A549 (cell line): ENCODE measurements at regions not wholly inside any gene's neighbourhood (a gene's known extent, or its start where the extent isn't known, plus 50 kb on each side); places are given as distances from the start of the nearest gene placed in this dataset.

Source experiments
- ATAC-seq, 2 experiments: fragments of 200-7000 bp in 1 of 2; fragments of >200 bp in 1 of 2; cut with Nextera tagmentation in 1 of 2; cut with Tn5 transposase in 1 of 2; 3 replicates each; pipeline versions ENCODE4 v1.8.0 to v1.9.1; 2018 to 2020; ENCODE audit warnings: mild to moderate bottlenecking in 1 of 2, moderate library complexity in 1 of 2
- CTCF ChIA-PET: fragments of 300-600 bp; sonication (Branson Sonifier 250); formaldehyde crosslinking; extraction: SDS; loops from one replicate; lab custom pipeline; 2021; ENCODE audit warnings: antibody characterized with exemption, inconsistent platforms; lab: Yijun Ruan, JAX
- POLR2A ChIA-PET: fragments of 350-600 bp; formaldehyde crosslinking; extraction: SDS; loops from one replicate; lab custom pipeline; 2021; ENCODE audit warnings: antibody characterized with exemption, inconsistent platforms; lab: Yijun Ruan, JAX
- DNase-seq, 2 experiments: peaks; one replicate each; pipeline versions ENCODE4 v3.0.0 to v3.0.0-alpha.2; 2011 to 2016; ENCODE audit warnings: low read depth in 1 of 2, low spot score in 1 of 2
- FAIRE-seq: peaks from 2 replicates; lab custom pipeline; 2011; peaks lifted over from hg19 to GRCh38; lab: Jason Lieb, UNC
- H3K27ac ChIP-seq, 2 experiments: fragments of >200 bp; sonication (Bioruptor Twin); formaldehyde crosslinking; 3 replicates each; pipeline ENCODE4 v1.5.1; 2016 to 2017
- H3K4me1 ChIP-seq: fragments of >200 bp; sonication (Bioruptor Twin); formaldehyde crosslinking; 3 replicates; pipeline ENCODE4 v1.6.1; 2016
- H3K4me2 ChIP-seq: fragments of >200 bp; sonication (Bioruptor Twin); formaldehyde crosslinking; 3 replicates; pipeline ENCODE4 v1.6.1; 2016
- H3K4me3 ChIP-seq: fragments of >200 bp; sonication (Bioruptor Twin); formaldehyde crosslinking; 3 replicates; pipeline ENCODE4 v1.5.1; 2016
- H3K9me3 ChIP-seq: fragments of >200 bp; sonication (Bioruptor Twin); formaldehyde crosslinking; 3 replicates; pipeline ENCODE4 v1.6.1; 2016
- ATOH8 ChIP-seq: fragments of 250-450 bp; sonication (Bioruptor Pico); IDR thresholded peaks from 2 replicates; pipeline ENCODE4 v1.5.0; 2020; ENCODE audit warnings: low read depth, mild to moderate bottlenecking, moderate library complexity
- BCL3 ChIP-seq: fragments of >200 bp; sonication (Bioruptor Twin); formaldehyde crosslinking; IDR thresholded peaks from 3 replicates; pipeline ENCODE4 v1.6.1; 2016
- CEBPB ChIP-seq, 2 experiments: fragments of >200 bp in 1 of 2; sonication (Bioruptor Twin) in 1 of 2; formaldehyde crosslinking in 1 of 2; IDR thresholded peaks; 2 replicates each; pipeline ENCODE4 v1.6.1; 2012 to 2016
- CHD2 ChIP-seq: fragments of 150-350 bp; IDR thresholded peaks from 2 replicates; pipeline ENCODE4 v1.6.1; 2014; ENCODE audit warnings: low read length; ENCODE audit not compliant: partially characterized antibody
- CHD4 ChIP-seq: fragments of 200-600 bp; sonication (generic); IDR thresholded peaks from 2 replicates; pipeline ENCODE4 v1.6.1; 2016; ENCODE audit warnings: antibody characterized with exemption, mild to moderate bottlenecking, borderline replicate concordance
- CTCF ChIP-seq: fragments of >200 bp; sonication (Bioruptor Twin); formaldehyde crosslinking; IDR thresholded peaks from 3 replicates; pipeline ENCODE4 v1.5.1; 2016
- ELK1 ChIP-seq: fragments of 150-350 bp; IDR thresholded peaks from 2 replicates; pipeline ENCODE4 v1.6.1; 2014; ENCODE audit warnings: low read depth, mild to moderate bottlenecking, low read length
- ESRRA ChIP-seq: fragments of 150-350 bp; IDR thresholded peaks from 2 replicates; pipeline ENCODE4 v1.6.1; 2014; ENCODE audit warnings: mild to moderate bottlenecking, low read length, borderline replicate concordance
- FOSL2 ChIP-seq, 2 experiments: fragments of 450-650 bp in 1 of 2; fragments of >200 bp in 1 of 2; sonication (Bioruptor Twin) in 1 of 2; formaldehyde crosslinking; IDR thresholded peaks; 2 replicates each; pipeline versions ENCODE4 v1.5.0 to v1.6.1; 2016 to 2020; ENCODE audit warnings: mild to moderate bottlenecking in 1 of 2, moderate library complexity in 1 of 2
- GATA3 ChIP-seq: IDR thresholded peaks from 2 replicates; pipeline ENCODE4 v1.6.1; 2012; ENCODE audit warnings: borderline replicate concordance
- HMGXB4 ChIP-seq: fragments of 250-450 bp; sonication (Bioruptor Pico); IDR thresholded peaks from 2 replicates; pipeline ENCODE4 v1.5.0; 2021; ENCODE audit warnings: mild to moderate bottlenecking, moderate library complexity, borderline replicate concordance
- HOXB13 ChIP-seq: fragments of 250-450 bp; sonication (Bioruptor Pico); IDR thresholded peaks from 2 replicates; pipeline ENCODE4 v1.5.0; 2020; ENCODE audit warnings: low read depth, mild to moderate bottlenecking, moderate library complexity
- MAX ChIP-seq: IDR thresholded peaks from 2 replicates; pipeline ENCODE4 v1.6.1; 2012
- MYC ChIP-seq: IDR thresholded peaks from 2 replicates; pipeline ENCODE4 v1.6.1; 2012; ENCODE audit warnings: mild to moderate bottlenecking, inconsistent platforms, low read length, improper control_type of control experiment, borderline replicate concordance
- PBX3 ChIP-seq: IDR thresholded peaks from 2 replicates; pipeline ENCODE4 v1.6.1; 2012
- POLR2A ChIP-seq: IDR thresholded peaks from 2 replicates; pipeline ENCODE4 v1.6.1; 2012; ENCODE audit warnings: mild to moderate bottlenecking, low read length
- POLR2AphosphoS2 ChIP-seq: conservative IDR thresholded peaks from 2 replicates; pipeline ENCODE4 v1.6.1; 2012; ENCODE audit warnings: low read length, improper control_type of control experiment, inconsistent platforms
- RAD21 ChIP-seq, 2 experiments: fragments of >200 bp in 1 of 2; sonication (Bioruptor Twin) in 1 of 2; formaldehyde crosslinking in 1 of 2; IDR thresholded peaks in 1 of 2; conservative IDR thresholded peaks in 1 of 2; 2 replicates in 1 of 2; 3 replicates in 1 of 2; pipeline ENCODE4 v1.6.1; 2012 to 2018; ENCODE audit warnings: inconsistent platforms in 1 of 2
- RFX5 ChIP-seq: fragments of 450-650 bp; IDR thresholded peaks from 2 replicates; pipeline ENCODE4 v1.7.1; 2014; ENCODE audit warnings: antibody characterized with exemption, mild to moderate bottlenecking, moderate library complexity
- RNF2 ChIP-seq: fragments of 200-600 bp; sonication (generic); IDR thresholded peaks from 2 replicates; pipeline ENCODE4 v1.6.1; 2016; ENCODE audit warnings: low read depth, mild to moderate bottlenecking, antibody characterized with exemption, moderate library complexity, borderline replicate concordance
- SREBF2 ChIP-seq: fragments of 450-650 bp; IDR thresholded peaks from 2 replicates; pipeline ENCODE4 v1.6.1; 2014; ENCODE audit warnings: mild to moderate bottlenecking, moderate library complexity
- TFCP2L1 ChIP-seq: fragments of 250-450 bp; sonication (Bioruptor Pico); IDR thresholded peaks from 2 replicates; pipeline ENCODE4 v1.5.0; 2021; ENCODE audit warnings: mild to moderate bottlenecking
- ZC3H11A ChIP-seq: fragments of 450-650 bp; IDR thresholded peaks from 2 replicates; pipeline ENCODE4 v1.6.1; 2014; ENCODE audit warnings: antibody characterized with exemption, mild to moderate bottlenecking
- ZFP36 ChIP-seq: fragments of 450-650 bp; IDR thresholded peaks from 2 replicates; pipeline ENCODE4 v1.6.1; 2014; ENCODE audit warnings: borderline replicate concordance; ENCODE audit not compliant: partially characterized antibody
- WGBS: methylation state at CpG from one replicate; pipeline ENCODE4 v1.1.6; 2017; ENCODE audit errors: missing lambda C conversion rate; 5-methylcytosine and 5-hydroxymethylcytosine counted together

GRCh38 chr5:98416541-98416940 lies 356.9 kb upstream of the RGMB start:
- CTCF ChIA-PET = interaction anchor here (1.3 to 2.9 kb wide), 3 partner anchors 8 to 25 kb away, joined by 3 to 8 read pairs (median 3); no protein-coding TSS in a partner anchor
- Histone ChIP-seq H3K4me2 (no peak overlapping the region), H3K27ac (no peak overlapping the region), H3K9me3 (no peaks in the 10 kb centered on the region), H3K4me1 (no peaks in the 10 kb centered on the region), H3K4me3 (no peak overlapping the region)
- DNase-seq = no peak
- FAIRE-seq = no peak
- POLR2A ChIA-PET = no interaction called here
- no peak for ATAC-seq
- no peak for TF ChIP-seq MAX
- TF ChIP-seq HMGXB4 (CRISPR knock-in tag) = no peak
- TF ChIP-seq ATOH8 = no peak
- TF ChIP-seq ESRRA = no peak
- TF ChIP-seq RAD21 (conservative IDR thresholded peaks at IDR 0.05 in 1 of 2, IDR thresholded peaks at IDR 0.05 in 1 of 2) = no peak
- TF ChIP-seq CHD4 = no peak
- no peak for TF ChIP-seq MYC
- TF ChIP-seq ELK1 = no peak
- TF ChIP-seq POLR2AphosphoS2 = no peak
- TF ChIP-seq ZFP36 = no peak
- TF ChIP-seq RFX5 = no peak

GRCh38 chr5:98419825-98420224 lies 353.6 kb upstream of the RGMB start:
- POLR2A ChIA-PET = no interaction called here
- TF ChIP-seq RNF2 = no peak
- TF ChIP-seq CTCF = no peak
- TF ChIP-seq FOSL2 (IDR thresholded peaks at IDR 0.05) = no peak
- no peak for TF ChIP-seq FOSL2 (CRISPR knock-in tag; IDR thresholded peaks at IDR 0.05)
- no peak for TF ChIP-seq SREBF2
- TF ChIP-seq POLR2A = no peak
- TF ChIP-seq MYC = no peak
- TF ChIP-seq GATA3 = no peak
- TF ChIP-seq HMGXB4 (CRISPR knock-in tag) = no peak
- TF ChIP-seq BCL3 = no peak
- no peak for TF ChIP-seq HOXB13
- TF ChIP-seq TFCP2L1 (CRISPR knock-in tag) = no peak
- no peak for TF ChIP-seq POLR2AphosphoS2
- TF ChIP-seq MAX = no peak
- TF ChIP-seq CEBPB (IDR thresholded peaks at IDR 0.05) = no peak
- no peak for TF ChIP-seq CHD2
- no peak for TF ChIP-seq PBX3
- no peak for TF ChIP-seq ZC3H11A
- TF ChIP-seq CHD4 = no peak
- TF ChIP-seq ELK1 = no peak
- 6% methylated on average over 1 of the region's 1 CpG for WGBS
- CTCF ChIA-PET = no interaction called here
- ATAC-seq = no peak
- Histone ChIP-seq H3K27ac (no peak overlapping the region), H3K9me3 (no peaks in the 10 kb centered on the region), H3K4me1 (no peaks in the 10 kb centered on the region), H3K4me3 (no peak overlapping the region), H3K4me2 (no peak overlapping the region)
- no peak for DNase-seq
- no peak for FAIRE-seq
